Osteocyte (in vitro differentiated cells): ENCODE measurements at regions not wholly inside any gene's neighbourhood (a gene's known extent, or its start where the extent isn't known, plus 50 kb on each side); places are given as distances from the start of the nearest gene placed in this dataset.

ENCODE experiments used
- DNase-seq: peaks from one replicate; pipeline ENCODE4 v3.0.0; 2021; ENCODE audit warnings: mixed read lengths; ENCODE audit not compliant: unreplicated experiment; ENCODE audit errors: extremely low spot score
- H3K27ac Mint-ChIP-seq: one replicate; pipeline ENCODE4 v1.8.0; 2021; ENCODE audit warnings: mild to moderate bottlenecking, mixed read lengths; ENCODE audit not compliant: unreplicated experiment
- H3K27me3 Mint-ChIP-seq: one replicate; pipeline ENCODE4 v1.8.0; 2021; ENCODE audit warnings: mixed read lengths; ENCODE audit not compliant: unreplicated experiment
- H3K36me3 Mint-ChIP-seq: one replicate; pipeline ENCODE4 v1.8.0; 2021; ENCODE audit warnings: mixed read lengths; ENCODE audit not compliant: unreplicated experiment
- H3K4me1 Mint-ChIP-seq: one replicate; pipeline ENCODE4 v1.8.0; 2021; ENCODE audit warnings: mixed read lengths; ENCODE audit not compliant: unreplicated experiment
- H3K4me3 Mint-ChIP-seq: one replicate; pipeline ENCODE4 v1.8.0; 2021; ENCODE audit warnings: mild to moderate bottlenecking, moderate library complexity, mixed read lengths; ENCODE audit not compliant: unreplicated experiment
- H3K9me3 Mint-ChIP-seq: one replicate; pipeline ENCODE4 v1.8.0; 2021; ENCODE audit warnings: mixed read lengths; ENCODE audit not compliant: unreplicated experiment
- CTCF ChIP-seq: fragments of 200-600 bp; sonication (generic); IDR thresholded peaks from 2 replicates; pipeline ENCODE4 v1.5.0; 2021; ENCODE audit warnings: antibody characterized with exemption, mild to moderate bottlenecking, moderate library complexity

- Mint-ChIP-seq H3K4me1 (no peaks in the 10 kb centered on the region), H3K4me3 (no peak overlapping the region), H3K9me3 (no peaks in the 10 kb centered on the region), H3K27me3 (peaks cover 21% of the 10 kb centered on the region), H3K27ac (no peak overlapping the region), H3K36me3 (no peaks in the 10 kb centered on the region)
- no peak for TF ChIP-seq CTCF
- no peak for DNase-seq
These were observed 199.6 kb downstream of the UQCRFS1 start for GRCh38 chr19:29013325-29013724.

- Mint-ChIP-seq H3K4me1 (no peaks in the 10 kb centered on the region), H3K4me3 (no peak overlapping the region), H3K27ac (no peak overlapping the region), H3K27me3 (peaks cover 21% of the 10 kb centered on the region), H3K9me3 (no peaks in the 10 kb centered on the region), H3K36me3 (no peaks in the 10 kb centered on the region)
- DNase-seq = no peak
- TF ChIP-seq CTCF = no peak
These were observed 200.5 kb downstream of the UQCRFS1 start for GRCh38 chr19:29012457-29012856.

- no peak for TF ChIP-seq CTCF
- Mint-ChIP-seq H3K9me3 (no peaks in the 10 kb centered on the region), H3K4me1 (no peaks in the 10 kb centered on the region), H3K4me3 (no peak overlapping the region), H3K36me3 (no peaks in the 10 kb centered on the region), H3K27ac (no peak overlapping the region), H3K27me3 (peaks cover 12% of the 10 kb centered on the region)
- no peak for DNase-seq
These were observed 202.7 kb downstream of the UQCRFS1 start for GRCh38 chr19:29010276-29010675.

GRCh38 chr19:29006057-29006735 is 206.8 kb downstream of the UQCRFS1 start:
- Mint-ChIP-seq H3K4me3 (no peak overlapping the region), H3K36me3 (no peaks in the 10 kb centered on the region), H3K27ac (no peak overlapping the region), H3K27me3 (no peaks in the 10 kb centered on the region), H3K4me1 (peaks cover 6% of the 10 kb centered on the region), H3K9me3 (no peaks in the 10 kb centered on the region)
- no peak for DNase-seq
- no peak for TF ChIP-seq CTCF

GRCh38 chr19:29004796-29005195 is 208.2 kb downstream of the UQCRFS1 start:
- H3K4me3 Mint-ChIP-seq = no peak overlapping the region
- no peak for TF ChIP-seq CTCF
- H3K36me3 Mint-ChIP-seq = no peaks in the 10 kb centered on the region
- H3K9me3 Mint-ChIP-seq = no peaks in the 10 kb centered on the region
- H3K27me3 Mint-ChIP-seq = no peaks in the 10 kb centered on the region
- no peak overlapping the region for H3K27ac Mint-ChIP-seq
- peaks cover 6% of the 10 kb centered on the region for H3K4me1 Mint-ChIP-seq
- no peak for DNase-seq
